WERI-Rb-1 (cell line): ENCODE measurements at regions not wholly inside any gene's neighbourhood (a gene's known extent, or its start where the extent isn't known, plus 50 kb on each side); places are given as distances from the start of the nearest gene placed in this dataset.

Experiments
- DNase-seq: peaks from one replicate; pipeline ENCODE4 v3.0.0-alpha.2; 2020
- H3K27ac ChIP-seq: fragments of 250-450 bp; sonication (Bioruptor Pico); 2 replicates; pipeline ENCODE4 v1.5.1; 2020; ENCODE audit warnings: mild to moderate bottlenecking, moderate library complexity
- H3K27me3 ChIP-seq: fragments of 250-450 bp; sonication (Bioruptor Pico); 2 replicates; pipeline ENCODE4 v1.5.1; 2021; ENCODE audit warnings: mild to moderate bottlenecking, low read depth, moderate library complexity; ENCODE audit not compliant: insufficient read depth, severe bottlenecking
- H3K36me3 ChIP-seq: fragments of 250-450 bp; sonication (Bioruptor Pico); 2 replicates; pipeline ENCODE4 v1.5.1; 2020; ENCODE audit warnings: mild to moderate bottlenecking, moderate library complexity
- H3K4me3 ChIP-seq: 2 replicates; pipeline ENCODE4 v1.5.1; 2011; ENCODE audit warnings: low read depth, mild to moderate bottlenecking, control low read depth, low read length
- H3K9me3 ChIP-seq: fragments of 250-450 bp; sonication (Bioruptor Pico); 2 replicates; pipeline ENCODE4 v1.5.1; 2021; ENCODE audit warnings: mild to moderate bottlenecking, moderate library complexity; ENCODE audit not compliant: severe bottlenecking
- TF ChIP-seq, protein P1 (sequence below): IDR thresholded peaks from 2 replicates; pipeline ENCODE4 v1.5.1; 2011; ENCODE audit warnings: low read depth, mild to moderate bottlenecking, control low read depth, inconsistent platforms, low read length

GRCh38 chr18:10072671-10073175, 158.9 kb downstream of the VAPA start:
- no peaks in the 10 kb centered on the region for H3K36me3 ChIP-seq
- no peak overlapping the region for H3K4me3 ChIP-seq
- no peaks in the 10 kb centered on the region for H3K27me3 ChIP-seq
- H3K9me3 ChIP-seq = no peaks in the 10 kb centered on the region
- H3K27ac ChIP-seq = no peak overlapping the region
- TF ChIP-seq, protein P1, sequence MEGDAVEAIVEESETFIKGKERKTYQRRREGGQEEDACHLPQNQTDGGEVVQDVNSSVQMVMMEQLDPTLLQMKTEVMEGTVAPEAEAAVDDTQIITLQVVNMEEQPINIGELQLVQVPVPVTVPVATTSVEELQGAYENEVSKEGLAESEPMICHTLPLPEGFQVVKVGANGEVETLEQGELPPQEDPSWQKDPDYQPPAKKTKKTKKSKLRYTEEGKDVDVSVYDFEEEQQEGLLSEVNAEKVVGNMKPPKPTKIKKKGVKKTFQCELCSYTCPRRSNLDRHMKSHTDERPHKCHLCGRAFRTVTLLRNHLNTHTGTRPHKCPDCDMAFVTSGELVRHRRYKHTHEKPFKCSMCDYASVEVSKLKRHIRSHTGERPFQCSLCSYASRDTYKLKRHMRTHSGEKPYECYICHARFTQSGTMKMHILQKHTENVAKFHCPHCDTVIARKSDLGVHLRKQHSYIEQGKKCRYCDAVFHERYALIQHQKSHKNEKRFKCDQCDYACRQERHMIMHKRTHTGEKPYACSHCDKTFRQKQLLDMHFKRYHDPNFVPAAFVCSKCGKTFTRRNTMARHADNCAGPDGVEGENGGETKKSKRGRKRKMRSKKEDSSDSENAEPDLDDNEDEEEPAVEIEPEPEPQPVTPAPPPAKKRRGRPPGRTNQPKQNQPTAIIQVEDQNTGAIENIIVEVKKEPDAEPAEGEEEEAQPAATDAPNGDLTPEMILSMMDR = no peak
- no peak for DNase-seq

DNA sequence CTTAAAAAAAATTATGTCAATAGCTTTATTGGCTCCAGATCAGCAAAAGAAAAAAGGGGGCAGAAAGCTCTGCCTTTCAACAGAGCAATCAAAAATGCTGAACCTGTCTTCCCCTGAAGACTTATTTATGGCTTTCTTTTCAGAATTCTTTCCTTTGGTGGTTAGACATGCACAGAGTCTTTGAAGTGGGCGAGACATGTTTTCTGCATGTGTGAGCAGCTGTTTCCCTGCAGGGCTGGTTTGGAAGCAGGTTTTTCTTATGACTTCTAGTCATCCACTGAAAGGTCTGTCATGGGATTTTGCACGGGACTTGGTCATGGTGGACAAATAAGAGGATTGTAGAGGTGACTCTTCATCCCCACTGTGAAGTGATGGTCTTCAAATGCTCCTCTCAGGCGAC, 160.3 kb downstream of the VAPA start:
- Histone ChIP-seq H3K9me3 (no peaks in the 10 kb centered on the region), H3K27me3 (no peaks in the 10 kb centered on the region), H3K36me3 (no peaks in the 10 kb centered on the region), H3K27ac (no peak overlapping the region), H3K4me3 (no peak overlapping the region)
- no peak for DNase-seq
- TF ChIP-seq, protein P1 = no peak

- no peak for DNase-seq
- TF ChIP-seq, protein P1 = no peak
- H3K27me3 ChIP-seq = no peaks in the 10 kb centered on the region
- no peak overlapping the region for H3K4me3 ChIP-seq
- H3K27ac ChIP-seq = no peak overlapping the region
- H3K9me3 ChIP-seq = no peaks in the 10 kb centered on the region
- no peaks in the 10 kb centered on the region for H3K36me3 ChIP-seq
Observed at GRCh38 chr18:10074728-10075127, 160.9 kb downstream of the VAPA start.

DNA sequence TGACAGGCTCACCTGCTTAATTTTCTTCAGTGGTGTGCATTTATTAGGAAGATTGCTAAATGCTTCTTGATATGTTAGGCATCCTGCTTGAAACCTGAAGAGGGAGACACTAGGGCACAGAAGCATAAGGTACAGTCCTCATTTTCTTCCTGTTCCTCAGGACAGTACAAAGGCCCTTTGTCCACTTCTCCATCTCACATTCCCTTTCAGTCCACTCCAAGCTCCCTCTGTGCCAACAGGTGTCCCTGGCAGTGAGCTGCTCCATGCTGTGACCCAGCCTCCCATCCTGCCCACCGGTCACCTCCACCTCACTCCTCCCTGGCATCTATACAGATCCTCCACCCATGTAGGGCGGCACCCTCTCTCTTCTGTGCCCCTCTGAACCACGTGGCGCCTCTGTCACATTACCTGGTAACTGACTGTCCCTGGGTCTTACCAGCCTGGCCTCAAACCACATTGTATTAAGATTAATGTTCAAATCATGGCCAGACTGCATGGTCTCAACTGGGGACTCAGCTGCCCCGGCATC, 162.8 kb downstream of the VAPA start:
- H3K27ac ChIP-seq = no peak overlapping the region
- H3K27me3 ChIP-seq = no peaks in the 10 kb centered on the region
- TF ChIP-seq, protein P1 = no peak
- no peak overlapping the region for H3K4me3 ChIP-seq
- no peak for DNase-seq
- H3K36me3 ChIP-seq = no peaks in the 10 kb centered on the region
- no peaks in the 10 kb centered on the region for H3K9me3 ChIP-seq

GRCh38 chr18:10077986-10078385, 164.2 kb downstream of the VAPA start:
- H3K36me3 ChIP-seq = no peaks in the 10 kb centered on the region
- TF ChIP-seq, protein P1 = no peak
- DNase-seq = no peak
- no peak overlapping the region for H3K4me3 ChIP-seq
- H3K9me3 ChIP-seq = peaks cover 7% of the 10 kb centered on the region
- no peak overlapping the region for H3K27ac ChIP-seq
- no peaks in the 10 kb centered on the region for H3K27me3 ChIP-seq

- TF ChIP-seq, protein P1 = no peak
- H3K36me3 ChIP-seq = no peaks in the 10 kb centered on the region
- H3K27ac ChIP-seq = no peak overlapping the region
- DNase-seq = no peak
- no peak overlapping the region for H3K4me3 ChIP-seq
- H3K27me3 ChIP-seq = no peaks in the 10 kb centered on the region
- peaks cover 14% of the 10 kb centered on the region for H3K9me3 ChIP-seq
Observed at GRCh38 chr18:10080372-10080771, 166.6 kb downstream of the VAPA start.
